ENCODE measurements at regions not wholly inside any gene's neighbourhood (a gene's known extent, or its start where the extent isn't known, plus 50 kb on each side); places are given as distances from the start of the nearest gene placed in this dataset.

GRCh38 chr20:57921676-57922075 is 211.9 kb upstream of the PMEPA1 start:
- TF ChIP-seq, protein P1, sequence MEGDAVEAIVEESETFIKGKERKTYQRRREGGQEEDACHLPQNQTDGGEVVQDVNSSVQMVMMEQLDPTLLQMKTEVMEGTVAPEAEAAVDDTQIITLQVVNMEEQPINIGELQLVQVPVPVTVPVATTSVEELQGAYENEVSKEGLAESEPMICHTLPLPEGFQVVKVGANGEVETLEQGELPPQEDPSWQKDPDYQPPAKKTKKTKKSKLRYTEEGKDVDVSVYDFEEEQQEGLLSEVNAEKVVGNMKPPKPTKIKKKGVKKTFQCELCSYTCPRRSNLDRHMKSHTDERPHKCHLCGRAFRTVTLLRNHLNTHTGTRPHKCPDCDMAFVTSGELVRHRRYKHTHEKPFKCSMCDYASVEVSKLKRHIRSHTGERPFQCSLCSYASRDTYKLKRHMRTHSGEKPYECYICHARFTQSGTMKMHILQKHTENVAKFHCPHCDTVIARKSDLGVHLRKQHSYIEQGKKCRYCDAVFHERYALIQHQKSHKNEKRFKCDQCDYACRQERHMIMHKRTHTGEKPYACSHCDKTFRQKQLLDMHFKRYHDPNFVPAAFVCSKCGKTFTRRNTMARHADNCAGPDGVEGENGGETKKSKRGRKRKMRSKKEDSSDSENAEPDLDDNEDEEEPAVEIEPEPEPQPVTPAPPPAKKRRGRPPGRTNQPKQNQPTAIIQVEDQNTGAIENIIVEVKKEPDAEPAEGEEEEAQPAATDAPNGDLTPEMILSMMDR (optimal IDR thresholded peaks at IDR 0.05 in 1 of 3, IDR thresholded peaks at IDR 0.05 in 1 of 3, conservative IDR thresholded peaks at IDR 0.05 in 1 of 3; ENCODE audit: extremely low read depth in 1 of 3, insufficient read depth in 2 of 3, low read length in 3 of 3) = no peak
- no peak for TF ChIP-seq EZH2 (IDR thresholded peaks at IDR 0.05; ENCODE audit: low read length)
